MM.1S (cell line): ENCODE measurements at regions not wholly inside any gene's neighbourhood (a gene's known extent, or its start where the extent isn't known, plus 50 kb on each side); places are given as distances from the start of the nearest gene placed in this dataset.

Experiments
- DNase-seq: peaks from one replicate; pipeline ENCODE4 v3.0.0-alpha.2; 2015
- H2AFZ ChIP-seq: fragments of 300-600 bp; sonication (generic); 2 replicates; pipeline ENCODE4 v1.6.0; 2016; ENCODE audit warnings: antibody characterized with exemption, low read length
- H3F3A ChIP-seq: fragments of 300-600 bp; sonication (generic); 2 replicates; pipeline ENCODE4 v1.6.1; 2016; ENCODE audit warnings: mild to moderate bottlenecking, antibody characterized with exemption, low read length, moderate library complexity, mixed read lengths; ENCODE audit not compliant: insufficient read depth
- H3K27ac ChIP-seq: fragments of 300-600 bp; sonication (generic); 2 replicates; pipeline ENCODE4 v1.5.1; 2016; ENCODE audit warnings: mild to moderate bottlenecking, low read length
- H3K27me3 ChIP-seq: fragments of 300-600 bp; sonication (generic); replicated peaks from 2 replicates; pipeline ENCODE4 v1.6.0; 2016; ENCODE audit warnings: low read length; ENCODE audit not compliant: insufficient read depth
- H3K36me3 ChIP-seq: fragments of 300-600 bp; sonication (generic); replicated peaks from 2 replicates; pipeline ENCODE4 v1.6.1; 2016; ENCODE audit warnings: mild to moderate bottlenecking, low read length, mixed read lengths; ENCODE audit not compliant: insufficient read depth
- H3K4me1 ChIP-seq: fragments of 300-600 bp; sonication (generic); 2 replicates; pipeline ENCODE4 v1.6.1; 2016; ENCODE audit warnings: low read length, mixed read lengths
- H3K4me2 ChIP-seq: fragments of 300-600 bp; sonication (generic); 2 replicates; pipeline ENCODE4 v1.6.0; 2016; ENCODE audit warnings: low read depth, low read length
- H3K4me3 ChIP-seq: fragments of 300-600 bp; sonication (generic); 2 replicates; pipeline ENCODE4 v1.5.1; 2016; ENCODE audit warnings: low read length, mixed read lengths
- H3K79me2 ChIP-seq: fragments of 300-600 bp; sonication (generic); 2 replicates; pipeline ENCODE4 v1.6.1; 2016; ENCODE audit warnings: mixed run types, low read length, mixed read lengths
- H3K9ac ChIP-seq: fragments of 300-600 bp; sonication (generic); 2 replicates; pipeline ENCODE4 v1.6.1; 2016; ENCODE audit warnings: low read length, mixed read lengths
- H3K9me2 ChIP-seq: fragments of 300-600 bp; sonication (generic); replicated peaks from 2 replicates; pipeline ENCODE4 v1.6.1; 2016; ENCODE audit warnings: mild to moderate bottlenecking, low read length, mixed read lengths; ENCODE audit not compliant: insufficient read depth
- H3K9me3 ChIP-seq: fragments of 300-600 bp; sonication (generic); replicated peaks from 2 replicates; pipeline ENCODE4 v1.6.1; 2016; ENCODE audit warnings: mild to moderate bottlenecking, low read length, mixed read lengths; ENCODE audit not compliant: insufficient read depth
- H4K20me1 ChIP-seq: fragments of 300-600 bp; sonication (generic); 2 replicates; pipeline ENCODE4 v1.6.1; 2016; ENCODE audit warnings: mild to moderate bottlenecking, low read length, moderate library complexity, mixed read lengths; ENCODE audit not compliant: insufficient read depth
- EZH2 ChIP-seq: fragments of 300-600 bp; sonication (generic); optimal IDR thresholded peaks from 2 replicates; pipeline ENCODE3; 2017; ENCODE audit warnings: low read depth, mild to moderate bottlenecking, antibody characterized with exemption, low read length, mixed read lengths
- EZH2phosphoT487 ChIP-seq: fragments of 300-600 bp; sonication (generic); IDR thresholded peaks from 2 replicates; pipeline ENCODE4 v1.6.1; 2018; ENCODE audit warnings: antibody characterized with exemption, low read length
- TF ChIP-seq, protein P1 (sequence below): fragments of 300-600 bp; sonication (generic); IDR thresholded peaks from 2 replicates; pipeline ENCODE4 v1.5.1; 2016; ENCODE audit warnings: antibody characterized with exemption, low read length, mixed read lengths

DNA sequence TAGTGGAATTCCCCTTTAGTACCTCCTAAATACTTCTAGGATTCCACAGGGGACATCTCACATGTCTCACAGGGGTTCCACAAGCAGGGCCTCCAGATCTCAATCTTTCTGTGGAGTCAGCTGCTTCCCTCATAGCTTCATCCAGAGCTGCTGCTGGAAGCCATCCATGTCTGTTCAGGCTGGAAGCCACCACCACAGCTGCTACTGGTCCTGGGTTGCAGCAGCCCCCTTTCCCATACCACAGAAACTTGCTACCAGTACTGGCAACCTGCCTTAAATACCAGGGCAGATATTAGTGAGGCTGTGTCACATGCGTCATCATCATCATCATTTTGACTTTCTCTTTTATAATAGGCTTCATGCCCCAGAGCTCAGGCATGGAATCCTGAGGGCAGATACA, 242.7 kb upstream of the NCAM1 start:
- H3K4me2 ChIP-seq, result no peak overlapping the region
- H3K36me3 ChIP-seq, result no peaks in the 10 kb centered on the region
- H3K9me3 ChIP-seq, result no peaks in the 10 kb centered on the region
- no peak overlapping the region for H3K27ac ChIP-seq
- TF ChIP-seq, protein P1, sequence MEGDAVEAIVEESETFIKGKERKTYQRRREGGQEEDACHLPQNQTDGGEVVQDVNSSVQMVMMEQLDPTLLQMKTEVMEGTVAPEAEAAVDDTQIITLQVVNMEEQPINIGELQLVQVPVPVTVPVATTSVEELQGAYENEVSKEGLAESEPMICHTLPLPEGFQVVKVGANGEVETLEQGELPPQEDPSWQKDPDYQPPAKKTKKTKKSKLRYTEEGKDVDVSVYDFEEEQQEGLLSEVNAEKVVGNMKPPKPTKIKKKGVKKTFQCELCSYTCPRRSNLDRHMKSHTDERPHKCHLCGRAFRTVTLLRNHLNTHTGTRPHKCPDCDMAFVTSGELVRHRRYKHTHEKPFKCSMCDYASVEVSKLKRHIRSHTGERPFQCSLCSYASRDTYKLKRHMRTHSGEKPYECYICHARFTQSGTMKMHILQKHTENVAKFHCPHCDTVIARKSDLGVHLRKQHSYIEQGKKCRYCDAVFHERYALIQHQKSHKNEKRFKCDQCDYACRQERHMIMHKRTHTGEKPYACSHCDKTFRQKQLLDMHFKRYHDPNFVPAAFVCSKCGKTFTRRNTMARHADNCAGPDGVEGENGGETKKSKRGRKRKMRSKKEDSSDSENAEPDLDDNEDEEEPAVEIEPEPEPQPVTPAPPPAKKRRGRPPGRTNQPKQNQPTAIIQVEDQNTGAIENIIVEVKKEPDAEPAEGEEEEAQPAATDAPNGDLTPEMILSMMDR, result no peak
- no peak for TF ChIP-seq EZH2phosphoT487
- no peak for TF ChIP-seq EZH2
- no peaks in the 10 kb centered on the region for H3K9me2 ChIP-seq
- DNase-seq, result no peak
- H3K9ac ChIP-seq, result no peak overlapping the region
- no peak overlapping the region for H3K4me3 ChIP-seq
- no peaks in the 10 kb centered on the region for H3K79me2 ChIP-seq
- H3K4me1 ChIP-seq, result no peaks in the 10 kb centered on the region
- H3K27me3 ChIP-seq, result no peaks in the 10 kb centered on the region
- H4K20me1 ChIP-seq, result no peaks in the 10 kb centered on the region
- H2AFZ ChIP-seq, result no peak overlapping the region
- no peaks in the 10 kb centered on the region for H3F3A ChIP-seq

DNA sequence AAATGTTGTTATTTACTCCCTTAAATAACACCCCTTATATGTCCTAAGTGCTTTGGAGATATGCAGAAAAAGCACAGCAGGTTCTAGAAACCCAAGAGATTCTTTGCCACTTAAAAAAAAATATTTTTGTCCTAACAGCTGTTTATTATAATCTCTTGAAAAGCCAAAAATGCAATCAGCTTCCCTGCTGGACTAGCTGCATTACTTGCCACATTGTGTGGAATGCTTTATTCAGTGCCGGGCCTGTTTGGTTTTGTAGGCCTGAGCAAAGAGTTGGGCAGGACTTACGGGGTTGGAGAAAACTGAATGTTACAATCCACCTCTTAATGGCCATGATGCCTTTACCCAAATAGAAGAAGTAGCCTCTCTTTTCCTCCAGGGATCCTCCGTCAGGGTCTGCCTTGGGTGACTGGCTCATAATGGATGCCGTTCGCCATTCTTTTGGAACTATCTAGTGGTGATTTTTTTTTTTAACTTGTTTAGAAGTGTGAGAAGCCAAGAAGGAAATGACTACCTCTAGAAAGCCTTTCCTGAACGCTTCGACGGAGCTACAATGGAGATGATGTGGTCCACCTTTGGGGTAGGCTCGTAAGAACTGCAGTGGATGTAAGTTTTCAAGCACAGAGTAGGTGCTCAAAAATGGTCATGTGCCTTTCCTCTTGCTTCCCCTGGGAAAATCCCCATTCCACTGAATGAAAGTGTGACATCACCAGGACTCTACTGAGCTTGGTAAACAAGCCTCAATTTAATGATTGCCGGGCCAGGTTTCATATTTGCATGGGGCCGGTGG, 241.3 kb upstream of the NCAM1 start:
- Histone ChIP-seq H2AFZ (no peak overlapping the region), H3F3A (no peaks in the 10 kb centered on the region), H3K36me3 (no peaks in the 10 kb centered on the region), H3K9me2 (no peaks in the 10 kb centered on the region), H3K4me2 (no peak overlapping the region), H3K4me3 (no peak overlapping the region), H3K79me2 (no peaks in the 10 kb centered on the region), H3K9me3 (no peaks in the 10 kb centered on the region), H3K27ac (no peak overlapping the region), H3K9ac (no peak overlapping the region), H4K20me1 (no peaks in the 10 kb centered on the region), H3K4me1 (no peaks in the 10 kb centered on the region), H3K27me3 (no peaks in the 10 kb centered on the region)
- no peak for DNase-seq
- TF ChIP-seq EZH2, result no peak
- TF ChIP-seq, protein P1, result no peak
- no peak for TF ChIP-seq EZH2phosphoT487

DNA sequence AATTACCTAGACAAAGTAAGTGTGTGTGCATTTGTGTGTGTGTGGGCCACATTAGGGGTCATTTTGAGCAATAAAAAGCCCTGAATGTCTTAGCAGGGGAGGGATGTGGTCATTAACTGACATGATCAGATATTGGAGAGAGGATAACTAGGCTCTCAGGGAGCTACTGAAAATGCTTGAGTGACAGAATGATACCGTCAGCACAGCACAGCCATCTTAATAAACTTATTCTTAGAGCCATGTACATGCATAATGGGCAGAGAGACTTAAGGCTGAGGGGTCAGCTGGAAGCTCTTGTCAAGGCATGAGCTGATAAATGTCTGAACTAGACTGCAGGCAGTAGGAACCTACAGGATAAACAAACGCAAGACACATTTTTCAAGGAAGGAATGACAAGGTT, 239.1 kb upstream of the NCAM1 start:
- Histone ChIP-seq H3K79me2 (no peaks in the 10 kb centered on the region), H3K27ac (no peak overlapping the region), H3K9ac (no peak overlapping the region), H3K9me2 (no peaks in the 10 kb centered on the region), H3K4me2 (no peak overlapping the region), H4K20me1 (no peaks in the 10 kb centered on the region), H2AFZ (no peak overlapping the region), H3K9me3 (no peaks in the 10 kb centered on the region), H3K27me3 (no peaks in the 10 kb centered on the region), H3K4me3 (no peak overlapping the region), H3K4me1 (no peaks in the 10 kb centered on the region), H3F3A (no peaks in the 10 kb centered on the region), H3K36me3 (no peaks in the 10 kb centered on the region)
- TF ChIP-seq EZH2, result no peak
- TF ChIP-seq, protein P1, result no peak
- TF ChIP-seq EZH2phosphoT487, result no peak
- no peak for DNase-seq
